CD8-positive, alpha-beta memory T cell (primary cell): ENCODE measurements at regions not wholly inside any gene's neighbourhood (a gene's known extent, or its start where the extent isn't known, plus 50 kb on each side); places are given as distances from the start of the nearest gene placed in this dataset.

Source experiments
- CTCF ChIA-PET: fragments of 350-600 bp; sonication (Branson Sonifier 250); formaldehyde crosslinking; loops from one replicate; lab custom pipeline; 2021; ENCODE audit warnings: antibody characterized with exemption; lab: Charles Lee
- POLR2A ChIA-PET: fragments of 350-600 bp; sonication (Branson Sonifier 250); formaldehyde crosslinking; loops from one replicate; lab custom pipeline; 2021; ENCODE audit warnings: antibody characterized with exemption; lab: Charles Lee
- DNase-seq, 5 donors: peaks; one replicate each; pipeline versions ENCODE4 v3.0.0 to v3.0.0-alpha.2; 2020 to 2022; ENCODE audit warnings: mixed read lengths in 1 of 5
- H3K27ac ChIP-seq: one replicate; pipeline ENCODE4 v1.7.0; 2013; ENCODE audit warnings: low read depth, mild to moderate bottlenecking, low read length, moderate library complexity
- H3K27me3 ChIP-seq: 2 replicates; pipeline ENCODE4 v1.7.0; 2013; ENCODE audit warnings: low read length, mild to moderate bottlenecking; ENCODE audit not compliant: insufficient read depth, poor library complexity, severe bottlenecking
- H3K36me3 ChIP-seq: 2 replicates; pipeline ENCODE4 v1.7.0; 2013; ENCODE audit warnings: mild to moderate bottlenecking, low read length, moderate library complexity; ENCODE audit not compliant: insufficient read depth
- H3K4me1 ChIP-seq: 2 replicates; pipeline ENCODE4 v1.7.0; 2013; ENCODE audit warnings: mild to moderate bottlenecking, low read length, moderate library complexity; ENCODE audit not compliant: insufficient read depth
- H3K4me3 ChIP-seq: 2 replicates; pipeline ENCODE4 v1.7.0; 2013; ENCODE audit warnings: mild to moderate bottlenecking, low read length
- H3K9me3 ChIP-seq: 2 replicates; pipeline ENCODE4 v1.7.0; 2013; ENCODE audit warnings: mild to moderate bottlenecking, low read length
- H3K27ac Mint-ChIP-seq, 8 donors: one replicate each; pipeline ENCODE4 v1.8.0; 2020 to 2021; ENCODE audit warnings: mixed read lengths in 8 of 8, mild to moderate bottlenecking in 6 of 8, inconsistent platforms in 3 of 8, moderate library complexity in 3 of 8
- H3K27me3 Mint-ChIP-seq, 2 donors: one replicate each; pipeline ENCODE4 v1.8.0; 2020 to 2021; ENCODE audit warnings: mixed read lengths in 2 of 2, mild to moderate bottlenecking in 1 of 2, moderate library complexity in 1 of 2
- H3K36me3 Mint-ChIP-seq, 3 donors: one replicate each; pipeline ENCODE4 v1.8.0; 2020 to 2021; ENCODE audit warnings: mixed read lengths in 3 of 3, inconsistent platforms in 1 of 3, mild to moderate bottlenecking in 1 of 3
- H3K4me1 Mint-ChIP-seq, 3 donors: one replicate each; pipeline ENCODE4 v1.8.0; 2020 to 2021; ENCODE audit warnings: mixed read lengths in 3 of 3, inconsistent platforms in 1 of 3, mild to moderate bottlenecking in 1 of 3
- H3K4me3 Mint-ChIP-seq, 7 donors: one replicate each; pipeline ENCODE4 v1.8.0; 2020 to 2021; ENCODE audit warnings: mixed read lengths in 7 of 7, mild to moderate bottlenecking in 6 of 7, moderate library complexity in 4 of 7, inconsistent platforms in 2 of 7
- H3K9me3 Mint-ChIP-seq, 5 donors: one replicate each; pipeline ENCODE4 v1.8.0; 2020 to 2022; ENCODE audit warnings: mixed read lengths in 5 of 5, mild to moderate bottlenecking in 3 of 5, moderate library complexity in 2 of 5, inconsistent platforms in 1 of 5

DNA sequence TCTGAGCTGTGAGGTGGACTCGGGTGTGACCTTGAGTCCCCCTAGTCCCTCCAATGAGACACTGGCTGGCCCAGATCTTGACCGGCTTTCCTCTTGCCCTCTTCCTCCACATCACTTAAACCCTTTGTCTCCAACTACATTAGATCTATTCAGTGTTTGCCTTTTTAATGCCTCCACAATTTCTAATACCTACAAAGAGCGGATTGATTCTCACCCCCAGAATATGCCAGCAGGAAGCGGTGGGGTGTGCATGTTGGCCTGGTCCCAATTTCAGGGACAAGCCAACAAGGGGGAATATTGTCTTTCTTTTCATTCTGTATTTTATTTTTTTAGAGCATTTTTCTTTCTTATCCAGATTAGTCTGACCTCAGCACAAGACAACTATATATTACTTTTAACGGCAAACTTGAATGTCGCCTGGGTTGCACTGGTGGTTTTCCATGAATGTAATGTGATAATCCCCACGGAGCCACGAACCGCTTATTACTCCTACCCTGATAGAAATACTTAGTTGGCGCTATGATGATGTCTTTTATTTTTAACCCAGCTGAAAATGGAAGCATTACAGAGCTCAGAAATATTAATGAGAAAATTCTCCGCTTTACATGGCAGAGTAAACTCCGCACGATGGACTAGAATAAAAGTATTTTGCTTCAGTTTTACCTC, 68.5 kb upstream of the MYO10 start:
- H3K36me3 Mint-ChIP-seq: no peaks in the 10 kb centered on the region
- H3K4me3 ChIP-seq: no peak overlapping the region
- no peaks in the 10 kb centered on the region for H3K9me3 ChIP-seq
- H3K36me3 ChIP-seq: no peaks in the 10 kb centered on the region
- ChIA-PET POLR2A (no interaction called here), CTCF (no interaction called here)
- no peaks in the 10 kb centered on the region for H3K27me3 ChIP-seq
- no peak overlapping the region for H3K4me3 Mint-ChIP-seq
- H3K9me3 Mint-ChIP-seq: peaks cover 0 to 13% (median 3%) of the 10 kb centered on the region in 5 donors
- no peak overlapping the region for H3K27ac ChIP-seq
- no peak for DNase-seq
- H3K27me3 Mint-ChIP-seq: no peaks in the 10 kb centered on the region
- no peaks in the 10 kb centered on the region for H3K4me1 Mint-ChIP-seq
- H3K4me1 ChIP-seq: no peaks in the 10 kb centered on the region
- no peak overlapping the region for H3K27ac Mint-ChIP-seq

DNA sequence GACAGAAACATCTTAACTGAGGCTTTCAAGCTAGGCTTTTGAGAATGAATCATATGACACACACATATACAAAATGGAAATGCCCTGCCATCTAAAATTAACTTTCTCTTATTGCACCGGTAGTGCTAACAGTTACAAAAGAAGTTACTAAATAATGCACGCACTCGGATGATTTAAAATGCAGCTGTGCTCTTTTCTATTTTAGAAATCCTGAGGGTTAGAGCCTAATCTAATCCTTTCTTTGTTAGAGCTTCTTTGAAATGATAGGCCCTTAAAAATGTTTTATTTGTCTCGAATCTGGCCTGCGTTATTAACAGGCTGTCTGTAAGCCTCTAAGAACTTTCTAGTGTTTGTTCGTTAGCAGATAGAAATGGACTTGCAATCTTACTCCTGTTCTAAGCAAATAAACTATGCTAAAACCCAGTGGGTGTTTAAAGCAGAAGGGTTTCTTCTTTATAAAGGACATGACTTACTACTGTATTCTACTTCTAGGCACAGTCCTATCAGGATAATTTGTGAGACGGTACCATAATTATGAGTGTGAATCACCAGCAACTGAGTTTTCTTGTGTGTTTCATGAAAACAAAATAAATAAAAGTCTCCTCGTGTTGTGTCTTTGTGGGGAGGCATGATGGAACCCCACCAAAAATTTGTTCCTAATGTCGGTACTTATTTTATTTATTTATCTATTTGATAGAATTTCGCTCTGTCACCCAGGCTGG, 69.2 kb upstream of the MYO10 start:
- Histone ChIP-seq H3K9me3 (no peaks in the 10 kb centered on the region), H3K4me3 (no peak overlapping the region), H3K27me3 (no peaks in the 10 kb centered on the region), H3K36me3 (no peaks in the 10 kb centered on the region), H3K27ac (no peak overlapping the region), H3K4me1 (no peaks in the 10 kb centered on the region)
- CTCF ChIA-PET: no interaction called here
- DNase-seq: no peak
- Mint-ChIP-seq H3K9me3 (peaks cover 0 to 16% (median 3%) of the 10 kb centered on the region in 5 donors), H3K27ac (no peak overlapping the region), H3K36me3 (no peaks in the 10 kb centered on the region), H3K27me3 (no peaks in the 10 kb centered on the region), H3K4me3 (no peak overlapping the region), H3K4me1 (no peaks in the 10 kb centered on the region)
- POLR2A ChIA-PET: no interaction called here

- POLR2A ChIA-PET: no interaction called here
- H3K27ac ChIP-seq: no peak overlapping the region
- no peaks in the 10 kb centered on the region for H3K27me3 Mint-ChIP-seq
- H3K27me3 ChIP-seq: no peaks in the 10 kb centered on the region
- H3K36me3 ChIP-seq: no peaks in the 10 kb centered on the region
- no peaks in the 10 kb centered on the region for H3K4me1 Mint-ChIP-seq
- no peak for DNase-seq
- CTCF ChIA-PET: interaction anchor here (1.3 kb wide), 1 partner anchor 23 kb away, joined by 3 read pairs; no protein-coding TSS in a partner anchor
- no peak overlapping the region for H3K4me3 Mint-ChIP-seq
- no peak overlapping the region for H3K4me3 ChIP-seq
- H3K9me3 ChIP-seq: no peaks in the 10 kb centered on the region
- H3K27ac Mint-ChIP-seq: no peak overlapping the region
- H3K9me3 Mint-ChIP-seq: peaks cover 0 to 14% (median 2%) of the 10 kb centered on the region in 5 donors
- H3K36me3 Mint-ChIP-seq: no peaks in the 10 kb centered on the region
- no peaks in the 10 kb centered on the region for H3K4me1 ChIP-seq
Observed at GRCh38 chr5:17012289-17012688, 76.2 kb upstream of the MYO10 start.

DNA sequence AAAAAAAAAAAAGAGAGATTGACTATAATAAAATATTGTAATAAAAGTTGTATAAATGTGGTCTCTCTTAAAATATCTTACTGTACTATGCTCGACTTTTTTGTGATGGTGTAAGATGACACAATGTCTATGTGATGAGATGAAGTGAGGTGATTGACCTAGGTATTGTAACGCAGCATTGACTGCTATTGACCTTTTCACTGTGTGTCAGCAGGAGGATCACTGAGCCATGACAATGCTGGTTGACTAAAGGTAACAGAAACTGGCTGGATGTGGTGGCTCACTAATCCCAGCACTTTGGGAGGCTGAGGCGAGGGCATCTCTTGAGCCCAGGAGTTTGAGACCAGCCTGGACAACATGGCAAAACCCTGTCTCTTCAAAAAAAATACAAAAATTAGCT, 78.6 kb upstream of the MYO10 start:
- no peaks in the 10 kb centered on the region for H3K4me1 Mint-ChIP-seq
- no peak overlapping the region for H3K27ac Mint-ChIP-seq
- Histone ChIP-seq H3K9me3 (no peaks in the 10 kb centered on the region), H3K36me3 (no peaks in the 10 kb centered on the region), H3K27ac (no peak overlapping the region), H3K4me1 (no peaks in the 10 kb centered on the region), H3K27me3 (no peaks in the 10 kb centered on the region), H3K4me3 (no peak overlapping the region)
- H3K9me3 Mint-ChIP-seq: peaks cover 0 to 10% (median 0%) of the 10 kb centered on the region in 5 donors
- H3K27me3 Mint-ChIP-seq: no peaks in the 10 kb centered on the region
- POLR2A ChIA-PET: no interaction called here
- CTCF ChIA-PET: no interaction called here
- DNase-seq: no peak
- H3K36me3 Mint-ChIP-seq: no peaks in the 10 kb centered on the region
- H3K4me3 Mint-ChIP-seq: no peak overlapping the region

DNA sequence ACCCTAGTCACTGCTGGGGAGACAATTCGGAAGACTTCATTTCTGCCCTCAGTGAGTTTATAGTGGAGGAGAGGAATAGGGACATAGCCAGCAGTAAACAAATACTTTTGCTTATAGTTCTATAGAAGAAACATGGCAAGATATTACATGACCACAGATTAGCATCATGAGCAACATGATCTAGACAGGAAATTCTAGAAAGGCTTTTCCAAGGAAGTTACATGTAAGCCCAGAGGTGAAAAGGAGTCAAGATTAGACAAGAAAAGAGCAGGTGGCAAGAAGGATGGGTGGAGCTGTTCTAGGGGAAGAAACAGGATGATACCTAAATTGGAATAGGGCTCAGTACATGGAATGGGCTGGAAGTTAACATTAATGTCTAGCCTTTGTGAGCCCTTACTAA, 82.8 kb upstream of the MYO10 start:
- H3K9me3 ChIP-seq: no peaks in the 10 kb centered on the region
- Mint-ChIP-seq H3K4me3 (no peak overlapping the region), H3K4me1 (no peaks in the 10 kb centered on the region), H3K27ac (no peak overlapping the region), H3K36me3 (no peaks in the 10 kb centered on the region), H3K27me3 (no peaks in the 10 kb centered on the region), H3K9me3 (peaks cover 0 to 10% (median 0%) of the 10 kb centered on the region in 5 donors)
- H3K27me3 ChIP-seq: no peaks in the 10 kb centered on the region
- ChIA-PET POLR2A (no interaction called here), CTCF (no interaction called here)
- no peaks in the 10 kb centered on the region for H3K36me3 ChIP-seq
- no peak for DNase-seq
- no peak overlapping the region for H3K27ac ChIP-seq
- H3K4me1 ChIP-seq: no peaks in the 10 kb centered on the region
- H3K4me3 ChIP-seq: no peak overlapping the region

DNA sequence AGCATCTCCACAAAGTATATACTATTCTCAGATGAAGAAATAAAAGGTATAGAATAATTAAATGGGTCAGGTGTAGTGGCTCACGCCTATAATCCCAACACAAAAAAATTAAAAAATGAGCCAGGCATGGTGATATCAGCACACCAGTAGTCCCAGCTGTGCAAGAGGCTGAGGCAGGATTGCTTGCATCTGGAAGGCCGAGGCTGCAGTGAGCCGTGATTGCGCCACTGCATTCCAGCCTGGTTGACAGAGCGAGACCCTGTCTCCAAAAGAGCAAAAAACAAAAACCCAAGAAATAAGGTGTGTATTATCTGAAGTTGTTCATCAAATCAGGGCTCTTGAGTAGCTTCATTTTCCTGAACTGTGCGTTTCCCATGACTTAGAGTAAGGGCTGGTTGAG, 83.2 kb upstream of the MYO10 start:
- Histone ChIP-seq H3K27me3 (no peaks in the 10 kb centered on the region), H3K27ac (no peak overlapping the region), H3K9me3 (no peaks in the 10 kb centered on the region), H3K36me3 (no peaks in the 10 kb centered on the region), H3K4me3 (no peak overlapping the region), H3K4me1 (no peaks in the 10 kb centered on the region)
- no peak overlapping the region for H3K27ac Mint-ChIP-seq
- no peak overlapping the region for H3K4me3 Mint-ChIP-seq
- no peaks in the 10 kb centered on the region for H3K4me1 Mint-ChIP-seq
- H3K36me3 Mint-ChIP-seq: no peaks in the 10 kb centered on the region
- CTCF ChIA-PET: no interaction called here
- DNase-seq: no peak
- POLR2A ChIA-PET: no interaction called here
- peaks cover 0 to 10% (median 0%) of the 10 kb centered on the region in 5 donors for H3K9me3 Mint-ChIP-seq
- no peaks in the 10 kb centered on the region for H3K27me3 Mint-ChIP-seq

DNA sequence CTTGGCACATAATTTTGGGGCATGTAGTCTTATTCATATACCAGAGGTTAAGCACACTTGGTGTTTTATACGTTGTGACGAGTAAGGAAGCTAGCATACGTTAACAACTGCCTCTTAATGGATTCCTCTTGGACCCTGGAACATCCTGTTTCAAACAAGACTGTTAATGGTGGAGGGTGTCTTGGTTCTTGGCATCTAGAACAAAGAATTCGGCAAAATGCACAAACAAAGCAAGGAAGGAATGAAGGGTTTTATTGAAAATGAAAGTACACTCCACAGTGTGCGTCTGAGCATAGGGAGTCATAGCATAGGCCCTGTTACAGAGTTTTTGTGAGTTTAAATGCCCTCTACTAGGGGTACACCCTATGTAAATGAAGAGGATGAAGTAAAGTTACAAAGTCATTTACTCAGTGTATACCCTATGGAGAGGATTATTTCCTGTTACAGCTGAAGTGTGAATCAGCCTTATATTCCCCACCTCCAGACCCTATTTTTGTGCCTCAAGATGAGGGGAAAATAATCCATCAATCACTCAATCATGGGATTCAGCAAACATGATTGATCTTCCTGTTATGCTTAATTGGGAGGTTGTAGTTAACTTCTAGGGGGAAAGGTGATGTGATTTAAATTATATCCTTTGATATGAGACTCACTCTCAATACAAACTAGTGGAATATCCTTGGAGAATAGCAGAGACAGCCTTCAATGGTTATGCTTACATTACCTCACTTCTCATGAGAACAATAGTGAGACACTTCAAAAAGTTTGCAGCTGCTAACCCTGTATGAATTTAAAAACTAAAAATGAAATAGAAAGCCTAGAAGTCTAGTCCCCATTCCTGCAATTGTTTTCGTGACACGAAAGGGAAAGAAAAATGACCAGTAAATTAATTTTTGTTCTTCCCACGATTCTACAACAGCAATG, 84.9 kb upstream of the MYO10 start:
- H3K27me3 ChIP-seq: no peaks in the 10 kb centered on the region
- no peak overlapping the region for H3K27ac Mint-ChIP-seq
- no peaks in the 10 kb centered on the region for H3K4me1 ChIP-seq
- no peak overlapping the region for H3K4me3 Mint-ChIP-seq
- H3K4me1 Mint-ChIP-seq: no peaks in the 10 kb centered on the region
- H3K27me3 Mint-ChIP-seq: no peaks in the 10 kb centered on the region
- ChIA-PET POLR2A (no interaction called here), CTCF (no interaction called here)
- no peak overlapping the region for H3K4me3 ChIP-seq
- H3K9me3 Mint-ChIP-seq: peaks cover 0 to 16% (median 0%) of the 10 kb centered on the region in 5 donors
- H3K27ac ChIP-seq: no peak overlapping the region
- H3K9me3 ChIP-seq: no peaks in the 10 kb centered on the region
- DNase-seq: no peak
- no peaks in the 10 kb centered on the region for H3K36me3 ChIP-seq
- H3K36me3 Mint-ChIP-seq: no peaks in the 10 kb centered on the region

DNA sequence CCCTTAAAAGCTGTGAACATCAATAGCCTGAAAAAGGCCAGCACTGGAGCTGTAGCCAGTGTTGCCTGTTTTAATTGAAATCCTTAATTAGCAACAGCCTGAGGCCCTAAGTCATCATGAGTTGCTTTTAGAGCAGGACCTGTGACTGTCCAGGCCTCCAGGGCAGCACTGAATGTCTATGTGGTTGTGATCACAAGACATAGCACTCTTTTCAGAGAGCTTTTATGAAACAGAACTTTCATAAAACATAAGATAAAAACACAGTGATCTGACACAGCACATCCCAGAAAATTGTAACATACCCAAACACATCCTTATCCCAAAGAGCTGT, 85.5 kb upstream of the MYO10 start:
- Histone ChIP-seq H3K9me3 (no peaks in the 10 kb centered on the region), H3K27ac (no peak overlapping the region), H3K27me3 (no peaks in the 10 kb centered on the region), H3K4me1 (no peaks in the 10 kb centered on the region), H3K4me3 (no peak overlapping the region), H3K36me3 (no peaks in the 10 kb centered on the region)
- H3K27me3 Mint-ChIP-seq: no peaks in the 10 kb centered on the region
- no peaks in the 10 kb centered on the region for H3K36me3 Mint-ChIP-seq
- no peak overlapping the region for H3K4me3 Mint-ChIP-seq
- CTCF ChIA-PET: no interaction called here
- POLR2A ChIA-PET: no interaction called here
- DNase-seq: no peak
- H3K4me1 Mint-ChIP-seq: no peaks in the 10 kb centered on the region
- no peak overlapping the region for H3K27ac Mint-ChIP-seq
- peaks cover 0 to 15% (median 0%) of the 10 kb centered on the region in 5 donors for H3K9me3 Mint-ChIP-seq
